GM21786 (cell line): ENCODE measurements at regions not wholly inside any gene's neighbourhood (a gene's known extent, or its start where the extent isn't known, plus 50 kb on each side); places are given as distances from the start of the nearest gene placed in this dataset.

Source experiments
- ATAC-seq: cut with Tn5 transposase; IDR thresholded peaks from one replicate; pipeline ENCODE4 v1.9.1; 2021; ENCODE audit not compliant: unreplicated experiment

DNA sequence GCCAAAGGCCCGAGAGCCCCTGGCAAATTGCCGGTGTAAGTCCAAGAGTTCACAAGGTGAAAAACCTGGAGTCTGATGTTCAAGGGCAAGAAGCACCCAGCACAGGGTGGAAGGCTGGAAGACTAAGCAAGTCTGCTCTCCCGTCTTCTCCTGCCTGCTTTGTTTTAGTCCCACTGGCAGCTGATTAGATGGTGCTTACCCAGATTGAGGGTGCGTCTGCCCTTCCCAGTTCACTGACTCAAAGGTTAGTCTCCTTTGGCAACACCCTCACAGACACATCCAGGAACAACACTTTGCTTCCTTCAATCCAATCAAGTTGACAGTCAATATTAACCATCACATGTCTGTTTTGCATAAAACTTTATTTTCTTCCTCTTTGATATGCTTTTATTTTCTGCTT lies 157.4 kb downstream of the HS3ST1 start:
- ATAC-seq, result no peak

DNA sequence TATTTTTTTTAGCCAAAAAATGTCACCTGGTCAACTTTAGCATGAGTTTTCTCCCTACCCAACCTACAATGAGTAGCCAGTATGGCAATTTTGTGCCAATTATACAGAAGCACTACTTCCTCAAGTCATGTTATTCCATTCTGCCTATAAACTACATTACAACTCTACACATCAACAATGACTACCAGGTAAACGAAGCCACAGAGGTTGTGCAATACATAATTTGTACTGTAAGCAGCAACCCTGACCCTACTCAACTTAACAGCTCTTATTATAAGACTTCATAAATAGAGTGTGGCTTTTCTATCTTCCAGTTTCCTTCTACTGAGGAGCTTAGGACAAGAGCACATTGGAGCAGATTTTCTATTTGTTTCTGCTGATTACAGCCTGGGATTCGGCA lies 160.5 kb downstream of the HS3ST1 start:
- ATAC-seq, result no peak

DNA sequence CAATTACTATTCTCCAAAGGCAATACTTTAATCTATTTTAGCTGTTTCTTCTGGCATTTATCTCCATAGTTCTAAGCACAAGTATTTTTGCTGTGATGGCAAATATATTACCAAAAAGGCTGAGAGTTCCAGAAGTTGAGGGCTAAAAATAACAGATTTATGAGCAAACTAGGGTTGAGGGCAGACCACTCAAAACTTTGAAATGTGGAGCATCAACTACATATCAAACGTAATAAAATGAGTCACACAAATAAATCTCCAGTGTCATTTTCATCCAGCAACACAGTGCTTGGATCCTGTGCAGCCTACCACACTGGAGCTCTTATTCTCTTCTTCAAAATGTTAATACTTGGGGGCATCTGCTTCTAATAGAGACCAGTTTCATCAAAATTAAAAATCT lies 163.9 kb downstream of the HS3ST1 start:
- ATAC-seq, result no peak

DNA sequence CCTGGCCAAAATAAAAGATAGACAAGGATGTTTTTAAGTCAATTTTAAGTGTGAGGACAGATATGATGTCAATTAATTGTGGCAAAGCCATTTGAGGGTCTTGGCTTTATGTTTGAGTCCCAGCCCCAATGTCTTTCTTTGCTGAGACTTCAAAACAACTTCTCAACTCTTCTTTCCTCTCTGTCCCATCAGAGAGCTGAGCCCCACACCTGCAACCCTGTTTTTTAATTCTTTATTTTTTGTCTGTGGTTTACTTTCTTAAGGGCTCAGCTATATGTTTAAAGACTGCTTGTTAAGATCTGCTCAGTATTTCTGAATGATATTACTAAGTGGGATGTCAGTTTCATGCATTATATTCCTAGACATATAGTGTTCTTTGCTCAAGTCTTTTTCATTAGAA lies 164.3 kb downstream of the HS3ST1 start:
- no peak for ATAC-seq

DNA sequence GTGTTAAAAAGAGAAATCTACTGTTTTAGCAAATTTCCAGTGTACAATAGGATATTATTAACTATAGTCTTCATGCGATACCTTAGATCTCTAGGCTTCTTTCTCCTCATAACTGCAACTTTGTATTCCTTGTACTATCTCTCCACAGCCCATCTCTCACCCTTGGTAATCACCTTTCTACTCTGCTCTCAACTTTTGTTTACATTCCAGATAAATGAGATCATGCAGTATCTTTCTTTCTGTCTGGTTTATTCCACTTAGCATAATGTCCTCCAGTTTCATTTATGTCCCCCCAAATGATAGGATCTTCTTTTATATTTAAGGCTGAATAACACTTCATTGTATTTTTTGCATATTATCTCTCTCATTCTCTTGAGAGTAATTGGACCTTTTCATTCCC lies 165.5 kb downstream of the HS3ST1 start:
- no peak for ATAC-seq

DNA sequence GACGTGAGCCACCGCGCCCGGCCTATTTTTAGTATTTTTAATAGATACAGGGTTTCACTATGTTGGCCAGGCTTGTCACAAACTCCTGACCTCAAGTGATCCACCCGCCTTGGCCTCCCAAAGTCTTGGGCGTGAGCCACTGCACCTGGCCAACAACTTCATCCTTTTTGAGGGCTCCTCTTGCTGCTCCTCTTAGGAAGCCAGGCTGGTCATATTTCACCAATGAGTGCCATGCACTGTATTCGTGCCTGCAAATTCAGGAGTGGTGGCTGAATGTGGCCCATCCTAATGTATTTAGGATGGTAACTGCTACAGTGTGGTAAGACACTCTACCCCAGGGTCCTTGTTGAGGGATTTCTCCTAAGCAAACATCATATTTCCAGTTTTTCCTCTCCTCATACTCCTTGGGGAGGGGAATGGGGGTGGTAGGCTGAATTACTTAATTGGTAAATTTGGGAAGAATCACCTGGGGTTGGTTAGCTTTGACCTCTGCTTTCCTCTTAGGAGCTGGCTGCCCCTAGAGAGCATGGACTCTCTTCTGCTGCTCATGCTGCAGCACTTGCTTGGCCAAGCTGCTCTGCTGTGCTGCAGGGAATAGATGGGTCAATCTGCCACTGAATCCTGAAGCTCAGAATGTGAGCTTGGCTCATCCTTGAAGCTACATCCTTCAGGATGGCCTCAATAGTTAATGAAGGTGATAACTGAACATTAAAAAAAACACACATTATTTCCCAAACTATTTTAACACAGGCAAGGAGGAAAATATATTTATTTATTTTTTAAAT lies 167.4 kb downstream of the HS3ST1 start:
- ATAC-seq, result no peak

DNA sequence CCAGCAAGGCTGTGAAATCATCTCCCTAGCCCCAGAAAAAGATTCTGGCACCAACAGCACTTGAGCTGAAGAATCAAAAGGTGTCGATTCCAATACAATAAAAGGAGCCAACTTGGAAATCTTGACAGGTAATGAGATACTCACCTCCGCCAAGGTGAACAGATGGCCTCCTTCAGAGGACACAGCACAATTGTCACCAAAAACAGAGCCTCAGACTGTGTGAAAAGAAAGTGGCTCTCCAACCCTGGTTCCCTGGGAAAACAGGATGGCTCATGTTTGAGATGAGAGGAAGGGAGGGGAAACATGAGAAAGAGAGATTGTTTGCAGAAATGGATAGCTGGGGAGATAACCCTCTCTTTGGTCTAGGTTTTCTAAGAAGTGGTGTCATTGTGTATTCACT lies 168.9 kb downstream of the HS3ST1 start:
- ATAC-seq, result no peak

DNA sequence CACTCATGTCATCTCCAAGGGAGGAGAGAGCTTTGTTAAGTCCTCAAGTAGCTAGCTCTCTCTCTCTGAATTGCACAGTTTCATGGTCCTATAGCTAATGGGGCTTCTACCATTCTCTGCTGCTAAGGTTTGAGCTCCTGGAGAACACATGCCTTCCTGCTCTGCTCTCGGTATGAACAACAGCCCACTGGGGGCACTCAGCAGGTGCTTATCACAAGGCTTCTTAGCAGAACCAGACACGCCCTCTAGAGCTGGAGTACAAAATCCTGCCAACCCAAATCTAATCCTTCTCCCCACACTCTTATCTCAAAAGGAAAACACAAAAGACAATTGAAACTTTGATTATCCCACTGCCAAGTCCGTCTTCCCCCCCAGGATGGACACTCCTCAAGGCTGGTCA lies 176.5 kb downstream of the HS3ST1 start:
- ATAC-seq, result no peak

DNA sequence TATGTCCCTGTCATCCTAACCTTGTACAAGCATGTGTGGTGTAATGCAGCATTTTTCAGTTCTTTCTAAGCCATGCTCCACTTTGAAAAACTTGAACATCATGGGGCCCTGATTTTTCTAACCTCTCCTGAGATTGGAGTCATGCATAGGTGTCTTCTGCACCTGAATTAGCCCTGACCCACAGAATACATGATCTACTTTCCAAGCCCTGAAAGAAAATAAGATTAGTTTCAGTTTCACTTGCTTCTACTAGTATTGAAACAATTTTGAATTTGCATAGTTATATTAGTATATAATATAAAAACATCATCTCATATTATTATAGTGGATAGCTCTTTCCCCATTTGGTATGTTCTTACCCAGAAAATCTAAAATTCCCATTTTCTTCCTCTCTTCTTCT lies 178.2 kb downstream of the HS3ST1 start:
- no peak for ATAC-seq

DNA sequence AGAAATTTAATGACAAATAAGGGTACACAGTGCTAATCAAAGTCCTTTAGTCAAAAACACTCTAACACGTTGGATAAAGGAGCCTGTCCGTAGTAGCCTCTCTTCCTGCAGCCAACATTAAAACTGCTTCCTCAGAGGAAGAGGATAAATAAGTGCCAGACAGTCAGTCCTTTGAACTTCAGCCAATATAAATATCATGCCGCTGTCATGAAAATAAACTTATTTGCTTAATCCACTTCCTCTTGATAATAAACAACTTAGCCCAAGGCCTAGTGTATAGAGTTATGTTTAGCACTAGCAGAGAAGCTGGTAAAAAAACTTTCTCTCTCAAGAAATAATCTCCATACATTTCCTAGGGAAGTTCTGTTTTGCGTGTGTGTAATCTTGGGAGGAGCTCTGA lies 196.7 kb downstream of the HS3ST1 start:
- no peak for ATAC-seq

DNA sequence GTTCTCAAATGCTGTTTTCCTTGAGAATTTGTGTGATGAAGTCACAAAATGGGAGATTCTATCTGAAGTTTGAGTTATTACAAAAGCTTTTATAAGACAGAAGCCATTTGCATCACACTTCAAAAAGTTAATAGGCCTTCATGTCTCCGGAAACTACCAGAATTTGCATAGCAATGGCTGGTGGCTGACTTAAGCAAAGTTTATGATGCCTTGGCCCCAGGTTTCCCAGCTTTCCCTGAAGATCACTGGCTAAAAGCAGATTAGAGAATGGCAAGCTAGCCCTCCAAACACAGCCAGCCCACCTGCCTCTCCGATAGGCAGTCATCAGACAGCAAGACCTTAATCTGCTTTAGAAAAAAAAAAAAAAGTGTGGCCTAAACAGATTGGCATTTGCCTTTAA lies 197.8 kb downstream of the HS3ST1 start:
- no peak for ATAC-seq

DNA sequence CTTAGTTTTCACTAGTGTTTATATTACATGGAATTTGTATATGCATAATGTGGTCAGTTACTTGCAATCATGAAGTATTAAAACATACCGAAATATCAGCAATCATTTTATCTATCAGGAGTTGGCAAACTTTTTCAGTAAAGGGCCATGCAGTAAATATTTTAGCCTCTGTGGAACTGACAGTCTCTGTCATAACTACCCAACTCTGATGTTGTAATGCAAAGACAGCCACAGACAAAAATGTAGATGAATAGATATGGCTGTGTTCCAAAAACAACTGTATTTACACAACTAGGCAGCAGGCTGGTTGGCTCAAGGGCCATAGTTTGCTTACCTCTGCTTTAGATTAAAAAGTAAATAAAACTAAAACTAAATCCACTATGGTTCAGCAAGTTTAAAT lies 200.2 kb downstream of the HS3ST1 start:
- ATAC-seq, result no peak

DNA sequence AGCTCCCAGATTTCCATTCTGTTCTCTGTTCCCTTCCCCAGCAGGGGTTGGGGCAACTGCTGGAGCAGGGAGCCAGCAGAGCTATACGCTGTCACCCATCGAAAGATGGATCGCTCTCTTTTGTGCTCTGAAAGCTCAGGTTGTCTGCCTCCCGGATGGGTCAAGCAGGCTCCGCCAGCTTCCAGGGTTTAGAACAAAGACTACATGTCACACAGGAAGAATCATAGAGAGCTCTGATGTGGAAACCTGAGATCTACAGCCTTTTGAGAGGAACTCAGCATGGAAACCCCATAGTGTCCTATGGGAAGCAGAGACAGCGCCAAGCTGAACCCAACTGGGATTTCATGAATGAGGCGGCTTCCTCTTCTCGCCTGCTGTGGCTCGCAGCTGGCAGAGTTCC lies 205.4 kb downstream of the HS3ST1 start:
- no peak for ATAC-seq

DNA sequence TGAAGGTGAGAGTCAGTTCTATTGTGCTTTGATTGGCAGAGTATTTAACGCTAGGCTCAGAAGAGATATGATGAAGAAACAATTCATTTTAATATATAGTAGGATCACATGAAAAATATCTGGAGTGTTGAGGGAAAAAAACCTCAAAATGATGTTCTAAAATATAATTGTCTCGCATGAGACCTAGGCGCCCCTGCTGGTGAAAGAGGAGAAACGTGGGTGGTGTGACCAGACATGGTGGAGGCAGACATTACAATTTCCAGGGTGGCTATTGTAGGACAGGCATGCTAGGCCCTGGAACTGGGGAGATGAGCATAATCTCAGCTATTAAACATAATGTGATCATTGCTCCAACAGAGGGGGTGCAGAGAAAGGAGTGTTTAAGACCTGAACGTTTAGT lies 210.0 kb downstream of the HS3ST1 start:
- no peak for ATAC-seq

DNA sequence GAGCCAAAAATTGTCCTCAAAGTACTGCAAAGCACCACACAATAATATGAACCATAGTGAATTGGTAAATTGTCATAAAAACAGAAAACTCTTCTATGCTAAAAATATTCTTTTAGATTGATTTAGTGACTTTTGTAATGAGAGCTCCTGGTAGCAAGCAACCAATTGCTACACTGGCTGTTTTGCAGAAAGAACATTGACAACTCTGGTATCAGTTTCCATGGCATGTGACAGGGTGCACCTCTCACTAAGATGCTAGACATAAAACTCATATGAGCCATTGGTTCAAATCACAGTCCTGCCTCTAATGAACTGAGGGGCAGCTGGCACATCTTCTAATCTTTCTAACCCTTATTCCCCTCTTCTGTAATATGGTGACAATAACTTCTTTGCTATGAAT lies 212.2 kb downstream of the HS3ST1 start:
- ATAC-seq, result no peak

DNA sequence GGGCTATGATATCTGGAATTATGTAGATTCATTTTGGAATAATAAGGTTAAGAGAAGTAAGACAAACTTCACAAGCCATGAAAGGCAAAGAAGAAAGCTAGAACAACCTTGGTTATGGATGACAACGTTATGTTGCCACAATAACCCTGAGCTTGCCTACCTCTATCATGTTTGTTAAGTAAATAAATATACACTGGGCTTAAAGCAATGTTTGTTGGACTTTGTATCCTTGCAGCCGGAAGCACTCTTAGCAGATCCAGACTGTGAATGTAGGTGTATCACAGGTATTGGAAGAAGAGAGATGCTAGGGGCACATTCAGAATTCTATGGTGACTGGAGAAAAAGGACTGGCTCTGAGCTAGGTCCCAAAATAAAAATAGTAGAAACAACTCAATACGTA lies 214.4 kb downstream of the HS3ST1 start:
- no peak for ATAC-seq

DNA sequence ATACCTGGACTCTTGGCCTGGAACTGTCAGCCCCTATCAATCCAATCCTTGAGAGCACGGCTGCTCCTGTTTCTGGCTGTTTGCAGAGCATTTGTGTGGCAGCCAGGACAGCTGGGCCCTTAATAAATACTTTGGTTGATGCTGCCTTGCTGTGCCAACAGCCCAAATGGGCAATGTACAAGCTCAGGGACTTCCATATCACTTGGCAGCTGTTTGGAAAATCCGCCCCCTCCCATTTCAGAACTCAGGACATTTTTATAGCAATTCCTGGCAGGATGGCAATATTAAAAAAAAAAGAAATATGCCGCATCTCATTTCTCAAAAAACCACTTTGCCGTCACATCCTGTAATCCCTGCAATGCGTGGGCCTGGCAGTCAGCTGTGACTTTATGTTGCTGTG lies 218.9 kb downstream of the HS3ST1 start:
- ATAC-seq, result no peak

DNA sequence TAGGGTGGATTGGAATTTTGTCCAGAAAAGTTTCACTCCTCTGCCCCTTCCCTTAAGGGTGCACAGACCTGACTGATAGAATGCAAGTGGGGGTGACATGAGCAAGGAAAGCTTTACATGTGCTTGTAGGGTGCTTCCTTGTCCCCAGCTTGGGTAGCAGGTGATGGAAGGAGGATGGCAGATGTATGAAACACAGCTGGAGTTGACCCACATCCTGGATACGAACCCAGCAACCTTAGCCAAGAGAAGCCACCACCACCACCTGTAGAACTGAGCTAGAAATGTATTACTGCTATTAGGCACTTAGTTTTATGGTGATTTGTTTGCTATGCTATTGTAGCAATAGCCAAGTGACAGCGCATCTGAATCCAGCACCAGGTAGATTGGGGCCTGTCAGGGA lies 227.4 kb downstream of the HS3ST1 start:
- ATAC-seq, result no peak

DNA sequence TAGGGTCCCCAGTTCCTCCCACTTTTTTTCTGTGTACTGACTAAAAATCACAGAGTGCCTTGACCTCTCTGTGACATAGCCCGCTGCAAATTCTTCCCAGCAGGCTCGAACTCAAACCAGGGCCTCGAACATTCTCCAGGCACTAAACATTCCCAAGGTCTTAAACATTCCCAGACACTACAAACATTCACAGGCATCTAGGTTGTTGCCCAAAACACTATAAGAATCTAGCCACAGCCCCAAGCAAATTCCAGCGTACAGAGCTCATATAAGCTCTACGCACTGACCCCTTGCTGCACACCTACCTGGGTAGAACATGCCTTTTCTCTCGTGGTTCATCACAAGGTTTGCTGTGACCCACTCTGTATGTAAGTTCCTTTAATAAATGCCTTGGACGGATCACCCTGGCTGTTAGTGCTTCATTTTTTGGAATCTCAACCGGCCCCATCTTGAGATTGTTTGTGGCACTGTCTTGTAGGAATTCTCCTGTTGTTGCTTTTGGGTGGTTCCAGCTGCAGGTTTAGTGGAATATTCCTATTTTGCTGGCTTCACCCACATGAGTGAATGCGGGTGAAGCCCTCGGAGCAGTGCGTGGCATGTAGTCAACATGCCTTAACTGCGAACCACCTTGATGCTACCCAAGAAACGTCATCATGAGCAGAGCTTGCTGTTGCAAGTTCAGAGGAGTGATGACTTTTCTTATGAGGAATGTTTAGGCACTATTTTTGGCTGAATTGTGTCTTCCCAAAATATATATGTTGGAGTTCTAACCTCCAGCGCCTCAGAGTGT lies 230.0 kb downstream of the HS3ST1 start:
- no peak for ATAC-seq

DNA sequence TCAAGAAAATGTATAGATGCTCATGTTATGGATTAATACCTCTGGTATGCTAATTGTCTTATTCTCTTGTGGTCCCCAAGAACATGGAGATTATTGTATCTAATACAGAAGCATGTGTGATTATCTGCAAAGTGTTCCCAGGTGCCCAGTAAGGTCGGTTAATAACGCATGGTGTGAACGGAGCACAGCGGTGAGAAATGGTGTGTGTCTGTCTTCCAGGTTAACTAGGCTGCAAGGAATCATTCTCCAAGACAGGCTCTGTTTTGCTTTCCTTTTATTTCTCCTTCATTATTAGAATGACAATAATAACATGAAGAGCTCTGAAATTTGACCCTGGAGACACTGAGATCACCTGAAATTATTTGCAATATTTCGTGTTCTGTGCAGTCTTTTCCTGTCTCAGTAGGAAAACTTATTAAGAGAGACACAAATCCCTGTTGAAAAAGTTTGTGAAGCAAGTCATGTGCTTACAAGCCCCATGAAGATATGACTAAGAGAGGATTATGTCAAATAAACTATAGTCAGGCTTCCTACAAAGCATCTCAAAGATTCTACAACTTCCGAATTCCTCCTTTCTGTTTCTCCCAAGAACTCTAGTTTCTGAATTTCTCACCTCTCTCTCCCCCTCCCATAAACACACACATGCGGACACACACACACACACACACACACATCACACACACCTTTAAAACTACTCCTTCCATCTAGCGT lies 230.9 kb downstream of the HS3ST1 start:
- ATAC-seq, result no peak

DNA sequence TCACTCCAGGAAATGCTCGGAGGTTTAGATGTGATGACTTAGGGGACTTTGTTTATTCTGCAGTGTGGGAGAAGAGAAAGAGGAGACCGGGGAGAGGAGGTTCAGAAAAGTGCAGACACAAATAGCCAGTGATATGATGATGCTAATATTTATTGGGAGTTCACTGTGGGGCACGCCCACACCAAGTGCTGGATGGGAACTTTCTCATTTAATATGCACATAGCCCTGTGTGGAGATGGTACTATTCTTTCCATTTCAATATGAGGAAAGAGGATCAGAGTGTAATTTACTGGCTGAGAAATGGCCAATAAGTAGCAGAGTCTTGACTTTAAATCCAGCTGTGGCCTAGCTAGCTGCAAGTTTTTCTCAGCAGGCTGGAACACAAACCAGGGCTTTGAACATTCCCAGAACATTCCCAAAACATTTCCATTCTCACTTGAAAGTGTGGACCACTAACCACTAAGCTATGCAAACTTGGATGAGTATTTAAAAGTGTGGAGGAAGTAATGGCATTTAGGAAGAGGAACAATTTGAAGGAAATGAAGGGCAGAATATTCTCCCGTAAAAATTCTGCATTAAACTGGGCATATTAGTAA lies 231.7 kb downstream of the HS3ST1 start:
- ATAC-seq, result no peak

DNA sequence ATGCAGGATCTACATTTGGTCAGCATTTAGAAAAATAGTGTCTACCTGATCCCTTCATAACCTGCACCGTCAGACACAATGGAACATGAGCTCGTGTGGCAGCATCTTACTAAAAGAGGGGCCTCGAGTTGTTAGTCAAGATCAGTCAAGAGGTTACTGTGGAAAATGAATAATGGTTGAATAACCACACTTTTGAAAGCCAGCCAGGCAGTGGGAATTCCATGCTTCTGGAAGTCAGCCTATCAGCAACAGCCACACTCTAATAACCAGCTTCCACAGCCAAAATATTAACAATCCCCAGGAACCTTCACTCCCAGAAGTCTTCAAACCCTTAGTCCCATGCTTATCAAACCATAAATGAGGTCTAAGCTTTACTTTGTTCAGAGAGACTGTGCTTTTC lies 234.3 kb downstream of the HS3ST1 start:
- ATAC-seq, result no peak
